Esophagus squamous epithelium (tissue), 4 donors: ENCODE measurements at regions not wholly inside any gene's neighbourhood (a gene's known extent, or its start where the extent isn't known, plus 50 kb on each side); places are given as distances from the start of the nearest gene placed in this dataset.

Experiments
- CTCF ChIP-seq, 6 experiments: fragments of 450-650 bp in 4 of 6; fragments of 200-600 bp in 2 of 6; sonication (generic) in 2 of 6; IDR thresholded peaks; one replicate each; pipeline ENCODE4 v1.5.1; 2016 to 2019; ENCODE audit warnings: antibody characterized with exemption in 6 of 6, mild to moderate bottlenecking in 4 of 6, moderate library complexity in 4 of 6
- POLR2A ChIP-seq, 4 donors: fragments of 450-650 bp; IDR thresholded peaks; one replicate each; pipeline ENCODE4 v1.6.1; 2017; ENCODE audit warnings: antibody characterized with exemption in 4 of 4, mild to moderate bottlenecking in 4 of 4, moderate library complexity in 3 of 4

- no peak for TF ChIP-seq CTCF (IDR thresholded peaks at IDR 0.05)
- no peak for TF ChIP-seq POLR2A (IDR thresholded peaks at IDR 0.05)
Observed at GRCh38 chr9:91494751-91495150, 71.1 kb upstream of the NFIL3 start.
